Left ventricle myocardium inferior (tissue), 1 donor: ENCODE measurements at regions not wholly inside any gene's neighbourhood (a gene's known extent, or its start where the extent isn't known, plus 50 kb on each side); places are given as distances from the start of the nearest gene placed in this dataset.

ENCODE experiments used
- DNase-seq: peaks from one replicate; pipeline ENCODE4 v3.0.0-alpha.2; 2020
- H3K27ac ChIP-seq: fragments of 200-600 bp; replicated peaks from 2 replicates; pipeline ENCODE4 v1.8.0; 2021
- H3K27me3 ChIP-seq: fragments of 200-600 bp; 2 replicates; pipeline ENCODE4 v1.8.0; 2021; ENCODE audit warnings: low read depth
- H3K36me3 ChIP-seq: fragments of 200-600 bp; 2 replicates; pipeline ENCODE4 v1.8.0; 2021
- H3K4me1 ChIP-seq: fragments of 200-600 bp; 2 replicates; pipeline ENCODE4 v1.8.0; 2021
- H3K4me3 ChIP-seq: fragments of 200-600 bp; 2 replicates; pipeline ENCODE4 v1.8.0; 2021; ENCODE audit warnings: mild to moderate bottlenecking, moderate library complexity
- H3K9me3 ChIP-seq: fragments of 200-600 bp; replicated peaks from 2 replicates; pipeline ENCODE4 v1.8.0; 2021
- CTCF ChIP-seq: fragments of 200-600 bp; IDR thresholded peaks from 2 replicates; pipeline ENCODE4 v1.8.0; 2021; ENCODE audit warnings: antibody characterized with exemption, mild to moderate bottlenecking, borderline replicate concordance
- intact Hi-C: fragments of 100-400 bp; cut with micrococcal nuclease; formaldehyde crosslinking; loops from one replicate; pipeline ENCODE4 v1.11.0; 2022
- donor health status: DM: no; HTN: yes; CAD: no; lungs with severe emphysema.

- intact Hi-C loops = no loop called here
- Histone ChIP-seq H3K27ac (no peak overlapping the region), H3K4me1 (no peaks in the 10 kb centered on the region), H3K36me3 (no peaks in the 10 kb centered on the region), H3K4me3 (no peak overlapping the region), H3K27me3 (no peaks in the 10 kb centered on the region), H3K9me3 (no peaks in the 10 kb centered on the region)
- TF ChIP-seq CTCF = no peak
- no peak for DNase-seq
These were observed 54.5 kb upstream of the FNDC3B start for GRCh38 chr3:171984883-171985282.

- intact Hi-C loops = no loop called here
- DNase-seq = no peak
- no peaks in the 10 kb centered on the region for H3K36me3 ChIP-seq
- H3K27me3 ChIP-seq = no peaks in the 10 kb centered on the region
- no peak for TF ChIP-seq CTCF
- no peaks in the 10 kb centered on the region for H3K9me3 ChIP-seq
- no peak overlapping the region for H3K27ac ChIP-seq
- no peaks in the 10 kb centered on the region for H3K4me1 ChIP-seq
- H3K4me3 ChIP-seq = no peak overlapping the region
These were observed 53.2 kb upstream of the FNDC3B start for GRCh38 chr3:171986176-171986575.

GRCh38 chr3:171986757-171987518 lies 52.4 kb upstream of the FNDC3B start:
- no peak for DNase-seq
- H3K4me1 ChIP-seq = no peaks in the 10 kb centered on the region
- TF ChIP-seq CTCF = no peak
- no peaks in the 10 kb centered on the region for H3K27me3 ChIP-seq
- intact Hi-C loops = no loop called here
- H3K9me3 ChIP-seq = no peaks in the 10 kb centered on the region
- no peak overlapping the region for H3K27ac ChIP-seq
- H3K36me3 ChIP-seq = no peaks in the 10 kb centered on the region
- H3K4me3 ChIP-seq = no peak overlapping the region
